Mesenchymal stem cell (in vitro differentiated cells and primary cell): ENCODE measurements at regions not wholly inside any gene's neighbourhood (a gene's known extent, or its start where the extent isn't known, plus 50 kb on each side); places are given as distances from the start of the nearest gene placed in this dataset.

Source experiments
- DNase-seq: peaks from one replicate; pipeline ENCODE4 v3.0.0-alpha.2; 2013
- H2AFZ ChIP-seq: one replicate; pipeline ENCODE4 v1.6.1; 2013; ENCODE audit warnings: low read depth, mild to moderate bottlenecking, control low read depth, inconsistent platforms, low read length, moderate library complexity
- H2AK5ac ChIP-seq: 2 replicates; pipeline ENCODE4 v1.6.1; 2013; ENCODE audit warnings: low read length, moderate library complexity, mild to moderate bottlenecking, inconsistent platforms; ENCODE audit not compliant: severe bottlenecking
- H2BK120ac ChIP-seq: one replicate; pipeline ENCODE4 v1.6.1; 2013; ENCODE audit warnings: low read depth, mild to moderate bottlenecking, inconsistent platforms, low read length, moderate library complexity
- H2BK12ac ChIP-seq, 2 experiments: one replicate each; pipeline ENCODE4 v1.6.1; 2013; ENCODE audit warnings: inconsistent platforms in 2 of 2, low read length in 2 of 2, mild to moderate bottlenecking in 2 of 2, moderate library complexity in 2 of 2, control low read depth in 1 of 2
- H2BK15ac ChIP-seq: one replicate; pipeline ENCODE4 v1.6.1; 2013; ENCODE audit warnings: mild to moderate bottlenecking, low read depth, inconsistent platforms; ENCODE audit not compliant: poor library complexity, severe bottlenecking
- H2BK5ac ChIP-seq: 2 replicates; pipeline ENCODE4 v1.6.1; 2013; ENCODE audit warnings: low read depth, mild to moderate bottlenecking, low read length, control low read depth, inconsistent platforms; ENCODE audit not compliant: poor library complexity, severe bottlenecking
- H3K14ac ChIP-seq, 2 experiments: one replicate each; pipeline ENCODE4 v1.6.1; 2013; ENCODE audit warnings: inconsistent platforms in 2 of 2, low read length in 2 of 2, control low read depth in 1 of 2, mild to moderate bottlenecking in 1 of 2, moderate library complexity in 1 of 2
- H3K18ac ChIP-seq, 2 experiments: one replicate each; pipeline ENCODE4 v1.6.1; 2013; ENCODE audit warnings: inconsistent platforms in 2 of 2, low read length in 2 of 2, control low read depth in 1 of 2, low read depth in 1 of 2, mild to moderate bottlenecking in 1 of 2
- H3K23ac ChIP-seq, 2 experiments: one replicate each; pipeline ENCODE4 v1.6.1; 2013; ENCODE audit warnings: inconsistent platforms in 2 of 2, low read length in 2 of 2, mild to moderate bottlenecking in 2 of 2, moderate library complexity in 2 of 2, control low read depth in 1 of 2
- H3K27ac ChIP-seq: 2 replicates; pipeline ENCODE4 v1.5.1; 2013; ENCODE audit warnings: mild to moderate bottlenecking, moderate library complexity, low read length, control low read depth, inconsistent platforms; ENCODE audit not compliant: poor library complexity, severe bottlenecking
- H3K27me3 ChIP-seq, 2 experiments: 2 replicates each; pipeline versions ENCODE4 v1.6.1 to v1.7.0; 2013; ENCODE audit warnings: low read length in 2 of 2, mild to moderate bottlenecking in 2 of 2, moderate library complexity in 2 of 2, control low read depth in 1 of 2, inconsistent platforms in 1 of 2; ENCODE audit not compliant: control insufficient read depth in 1 of 2, insufficient read depth in 1 of 2
- H3K36me3 ChIP-seq, 2 experiments: 2 replicates each; pipeline versions ENCODE4 v1.6.1 to v1.7.0; 2013; ENCODE audit warnings: low read length in 2 of 2, control low read depth in 1 of 2, inconsistent platforms in 1 of 2, low read depth in 1 of 2, mild to moderate bottlenecking in 1 of 2; ENCODE audit not compliant: insufficient read depth in 2 of 2, control insufficient read depth in 1 of 2
- H3K4ac ChIP-seq, 2 experiments: one replicate each; pipeline ENCODE4 v1.6.1; 2013; ENCODE audit warnings: inconsistent platforms in 2 of 2, low read length in 2 of 2, mild to moderate bottlenecking in 2 of 2, moderate library complexity in 2 of 2, control low read depth in 1 of 2, low read depth in 1 of 2
- H3K4me1 ChIP-seq: 2 replicates; pipeline ENCODE4 v1.6.1; 2013; ENCODE audit warnings: low read depth, low read length, control low read depth; ENCODE audit not compliant: control insufficient read depth, insufficient read depth
- H3K4me2 ChIP-seq: 2 replicates; pipeline ENCODE4 v1.6.1; 2013; ENCODE audit warnings: low read length, mild to moderate bottlenecking, inconsistent platforms; ENCODE audit not compliant: poor library complexity, severe bottlenecking
- H3K4me3 ChIP-seq, 2 experiments: 2 replicates each; pipeline versions ENCODE4 v1.5.1 to v1.7.0; 2013; ENCODE audit warnings: low read length in 2 of 2, mild to moderate bottlenecking in 2 of 2, control low read depth in 1 of 2, low read depth in 1 of 2; ENCODE audit not compliant: insufficient read depth in 1 of 2
- H3K79me1 ChIP-seq: replicated peaks from 2 replicates; pipeline ENCODE4 v1.6.1; 2013; ENCODE audit warnings: mild to moderate bottlenecking, control low read depth, low read length, inconsistent platforms; ENCODE audit not compliant: poor library complexity, severe bottlenecking
- H3K9ac ChIP-seq: 2 replicates; pipeline ENCODE4 v1.7.0; 2013; ENCODE audit warnings: mild to moderate bottlenecking, low read length, moderate library complexity
- H3K9me3 ChIP-seq: 2 replicates; pipeline ENCODE4 v1.7.0; 2013; ENCODE audit warnings: mild to moderate bottlenecking, low read length; ENCODE audit not compliant: control insufficient read depth
- H4K8ac ChIP-seq: one replicate; pipeline ENCODE4 v1.6.1; 2013; ENCODE audit warnings: inconsistent platforms, mild to moderate bottlenecking, low read length, moderate library complexity
- H4K91ac ChIP-seq: one replicate; pipeline ENCODE4 v1.6.1; 2013; ENCODE audit warnings: mild to moderate bottlenecking, low read length, inconsistent platforms
- WGBS: methylation state at CpG from one replicate; pipeline ENCODE4 v1.1.7; 2013; ENCODE audit warnings: mixed read lengths; 5-methylcytosine and 5-hydroxymethylcytosine counted together

GRCh38 chr10:81288544-81288943 is 586.5 kb upstream of the NRG3 start:
- no peak overlapping the region for H2AK5ac ChIP-seq
- no peak overlapping the region for H3K14ac ChIP-seq
- no peaks in the 10 kb centered on the region for H3K27me3 ChIP-seq
- H3K23ac ChIP-seq, result no peak overlapping the region
- H4K91ac ChIP-seq, result no peak overlapping the region
- no peak overlapping the region for H3K4me3 ChIP-seq
- DNase-seq, result no peak
- H2BK5ac ChIP-seq, result no peak overlapping the region
- no peak overlapping the region for H2BK12ac ChIP-seq
- no peak overlapping the region for H2BK120ac ChIP-seq
- H2AFZ ChIP-seq, result no peak overlapping the region
- H3K4me2 ChIP-seq, result no peak overlapping the region
- no peaks in the 10 kb centered on the region for H3K36me3 ChIP-seq
- no peak overlapping the region for H3K18ac ChIP-seq
- no peak overlapping the region for H3K27ac ChIP-seq
- no peak overlapping the region for H3K9ac ChIP-seq
- H3K79me1 ChIP-seq, result no peaks in the 10 kb centered on the region
- no peak overlapping the region for H2BK15ac ChIP-seq
- no peak overlapping the region for H3K4ac ChIP-seq
- H3K9me3 ChIP-seq, result peaks cover 33% of the 10 kb centered on the region
- H4K8ac ChIP-seq, result no peak overlapping the region
- H3K4me1 ChIP-seq, result no peaks in the 10 kb centered on the region

DNA sequence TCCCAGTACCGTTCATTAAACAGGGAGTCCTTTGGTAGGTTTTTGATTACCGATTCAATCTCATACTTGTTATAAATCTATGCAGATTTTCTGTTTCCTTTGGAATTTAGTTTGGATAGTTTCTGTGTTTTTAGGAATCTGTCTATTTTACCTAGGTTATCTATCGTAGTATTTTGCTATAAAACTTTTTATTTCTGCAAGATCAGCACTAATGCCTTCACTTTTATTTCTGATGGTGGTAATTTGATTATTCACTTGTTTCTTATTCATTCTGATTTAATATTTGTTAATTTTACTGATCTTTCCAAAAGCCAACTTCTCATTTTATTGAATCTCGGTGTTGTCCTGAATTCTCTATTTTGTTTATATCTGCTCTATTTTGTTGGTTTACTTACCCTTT is 577.7 kb upstream of the NRG3 start:
- H3K14ac ChIP-seq, result no peak overlapping the region
- H3K4ac ChIP-seq, result no peak overlapping the region

DNA sequence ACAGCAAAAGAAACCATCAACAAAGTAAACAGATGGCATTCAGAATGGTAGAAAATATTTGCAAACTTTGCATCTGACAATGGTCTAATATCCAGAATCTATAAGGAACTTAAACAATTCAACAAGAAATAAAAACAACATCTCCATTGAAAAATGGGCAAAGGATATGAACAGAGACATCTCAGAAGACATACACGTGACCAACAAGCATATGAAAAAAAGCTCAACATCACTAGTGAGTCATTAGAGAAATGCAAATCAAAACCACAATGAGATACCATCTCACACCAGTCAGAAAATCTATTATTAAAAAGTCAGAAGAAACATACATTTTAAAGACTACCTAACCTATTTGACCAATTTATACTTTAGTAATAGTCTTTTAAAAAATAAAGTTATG is 571.3 kb upstream of the NRG3 start:
- H2AFZ ChIP-seq, result no peak overlapping the region
- H4K91ac ChIP-seq, result no peak overlapping the region
- H4K8ac ChIP-seq, result no peak overlapping the region
- no peak overlapping the region for H3K14ac ChIP-seq
- H3K79me1 ChIP-seq, result no peaks in the 10 kb centered on the region
- H3K23ac ChIP-seq, result no peak overlapping the region
- no peak overlapping the region for H2BK15ac ChIP-seq
- H3K27me3 ChIP-seq, result no peaks in the 10 kb centered on the region
- no peak overlapping the region for H2BK12ac ChIP-seq
- 75% methylated on average over 1 of the region's 1 CpG for WGBS
- DNase-seq, result peak; percentile 12
- H3K4me1 ChIP-seq, result no peaks in the 10 kb centered on the region
- H3K9ac ChIP-seq, result no peak overlapping the region
- H3K4me3 ChIP-seq, result no peak overlapping the region
- peaks cover 41% of the 10 kb centered on the region for H3K9me3 ChIP-seq
- H3K4me2 ChIP-seq, result no peak overlapping the region
- no peak overlapping the region for H3K4ac ChIP-seq
- H2BK120ac ChIP-seq, result no peak overlapping the region
- H3K27ac ChIP-seq, result no peak overlapping the region
- H3K18ac ChIP-seq, result no peak overlapping the region
- H2BK5ac ChIP-seq, result no peak overlapping the region
- no peaks in the 10 kb centered on the region for H3K36me3 ChIP-seq
- H2AK5ac ChIP-seq, result no peak overlapping the region

More for the DNA sequence above, 577.7 kb upstream of the NRG3 start:
- no peak overlapping the region for H2BK5ac ChIP-seq
- H3K36me3 ChIP-seq, result no peaks in the 10 kb centered on the region
- no peak overlapping the region for H3K4me2 ChIP-seq
- H4K8ac ChIP-seq, result no peak overlapping the region
- no peak overlapping the region for H2BK120ac ChIP-seq
- no peak overlapping the region for H3K18ac ChIP-seq
- H2AK5ac ChIP-seq, result no peak overlapping the region
- no peak overlapping the region for H3K23ac ChIP-seq
- no peak for DNase-seq
- peaks cover 18% of the 10 kb centered on the region for H3K9me3 ChIP-seq
- H3K27ac ChIP-seq, result no peak overlapping the region
- H3K4me3 ChIP-seq, result no peak overlapping the region
- WGBS, result 100% methylated on average over 1 of the region's 4 CpGs
- H3K27me3 ChIP-seq, result no peaks in the 10 kb centered on the region
- H3K4me1 ChIP-seq, result no peaks in the 10 kb centered on the region
- H3K79me1 ChIP-seq, result no peaks in the 10 kb centered on the region
- H2AFZ ChIP-seq, result no peak overlapping the region
- H4K91ac ChIP-seq, result no peak overlapping the region
- H2BK12ac ChIP-seq, result no peak overlapping the region
- H3K9ac ChIP-seq, result no peak overlapping the region
- no peak overlapping the region for H2BK15ac ChIP-seq

- 78% methylated on average over 3 of the region's 4 CpGs for WGBS
- H4K8ac ChIP-seq, result no peak overlapping the region
- H2AFZ ChIP-seq, result peak overlapping the region; percentile 14
- H2BK5ac ChIP-seq, result no peak overlapping the region
- peaks cover 23% of the 10 kb centered on the region for H3K9me3 ChIP-seq
- H2AK5ac ChIP-seq, result no peak overlapping the region
- H3K9ac ChIP-seq, result no peak overlapping the region
- no peak overlapping the region for H4K91ac ChIP-seq
- H3K4me1 ChIP-seq, result no peaks in the 10 kb centered on the region
- H3K36me3 ChIP-seq, result no peaks in the 10 kb centered on the region
- H3K23ac ChIP-seq, result no peak overlapping the region
- no peak overlapping the region for H2BK15ac ChIP-seq
- H3K27ac ChIP-seq, result no peak overlapping the region
- H2BK120ac ChIP-seq, result no peak overlapping the region
- H3K79me1 ChIP-seq, result no peaks in the 10 kb centered on the region
- no peak overlapping the region for H3K4me3 ChIP-seq
- peak overlapping the region in 1 of 2 experiments; percentile 40 for H3K18ac ChIP-seq
- DNase-seq, result no peak
- H3K14ac ChIP-seq, result no peak overlapping the region
- no peaks in the 10 kb centered on the region for H3K27me3 ChIP-seq
- no peak overlapping the region for H3K4ac ChIP-seq
- H2BK12ac ChIP-seq, result no peak overlapping the region
- H3K4me2 ChIP-seq, result no peak overlapping the region
These were observed 567.8 kb upstream of the NRG3 start for GRCh38 chr10:81306971-81307782.
